ENCODE measurements at regions not wholly inside any gene's neighbourhood (a gene's known extent, or its start where the extent isn't known, plus 50 kb on each side); places are given as distances from the start of the nearest gene placed in this dataset.

DNA sequence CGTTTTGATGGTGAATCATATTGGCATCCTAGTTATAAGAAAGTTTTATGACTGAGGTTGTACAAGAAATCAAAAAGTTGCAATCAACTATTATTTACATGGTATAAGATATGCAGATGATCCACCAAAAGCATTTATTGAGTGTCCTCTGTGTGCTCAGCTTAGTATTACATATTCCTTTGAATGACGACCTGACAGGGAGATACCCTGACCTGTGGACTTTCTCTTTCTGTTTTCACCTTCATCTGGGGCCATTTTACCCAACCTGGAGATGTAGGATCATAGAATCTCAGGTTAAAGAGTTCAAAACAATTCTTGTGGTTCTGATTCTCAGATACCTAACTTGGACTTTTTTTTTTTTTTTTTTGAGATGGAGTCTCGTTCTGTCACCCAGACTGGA, 269.1 kb upstream of the SORCS1 start:
- no peak overlapping the region for H2BK15ac ChIP-seq (ENCODE audit: low read depth, low read length)
- intact Hi-C loops (cut with micrococcal nuclease) (no loop called here), dilution Hi-C loops (cut with HindIII; ENCODE audit: low sequenced_read_pairs, unreplicated experiment) (no loop called here), in situ Hi-C loops (cut with MboI; ENCODE audit: low sequenced_read_pairs) (no loop called here)
- POLR2A ChIA-PET (ENCODE audit: unreplicated experiment) = no interaction called here
- TF ChIP-seq MXI1 (IDR thresholded peaks at IDR 0.05; ENCODE audit: borderline replicate concordance, low read depth, low read length) = no peak
- no peak for TF ChIP-seq CHD1 (IDR thresholded peaks at IDR 0.05; ENCODE audit: low read depth, low read length)
- no peak for TF ChIP-seq MAZ (IDR thresholded peaks at IDR 0.05; ENCODE audit: borderline replicate concordance, low read depth, low read length)
- TF ChIP-seq RCOR1 (IDR thresholded peaks at IDR 0.05; ENCODE audit: insufficient replicate concordance, low read length) = no peak
- TF ChIP-seq RFX5 (IDR thresholded peaks at IDR 0.05; ENCODE audit: low read depth, low read length) = no peak
- no peak for TF ChIP-seq POLR2A (IDR thresholded peaks at IDR 0.05; ENCODE audit: low read depth, low read length)
- no peak for TF ChIP-seq FOS (IDR thresholded peaks at IDR 0.05; ENCODE audit: low read depth, low read length)
- TF ChIP-seq CTCF (conservative IDR thresholded peaks at IDR 0.05; ENCODE audit: low read depth, low read length) = no peak
- no peak for TF ChIP-seq BHLHE40 (IDR thresholded peaks at IDR 0.05; ENCODE audit: low read depth, low read length)
- no peak for TF ChIP-seq USF2 (IDR thresholded peaks at IDR 0.05; ENCODE audit: low read depth, low read length)
- no peak for TF ChIP-seq NFE2L2 (IDR thresholded peaks at IDR 0.05; ENCODE audit: low read depth, low read length)
- TF ChIP-seq CEBPB (IDR thresholded peaks at IDR 0.05; ENCODE audit: low read depth, low read length) = no peak
- TF ChIP-seq ELK1 (IDR thresholded peaks at IDR 0.05; ENCODE audit: borderline replicate concordance, low read depth, low read length) = no peak
- TF ChIP-seq SMC3 (IDR thresholded peaks at IDR 0.05; ENCODE audit: low read depth, low read length) = no peak
- TF ChIP-seq MAFK (IDR thresholded peaks at IDR 0.05; ENCODE audit: low read depth, low read length) = no peak
- no peak for TF ChIP-seq RAD21 (IDR thresholded peaks at IDR 0.05; ENCODE audit: low read length)
- DNase-seq = no peak
- H4K91ac ChIP-seq (ENCODE audit: insufficient read depth, low read depth, low read length) = no peak overlapping the region
- no peak overlapping the region for H2BK20ac ChIP-seq (ENCODE audit: low read depth, low read length)
- H3K14ac ChIP-seq (replicated peaks; ENCODE audit: low read depth, low read length) = no peak overlapping the region
- H2AK9ac ChIP-seq (replicated peaks; ENCODE audit: low read depth, low read length, poor library complexity) = no peak overlapping the region
- no peak overlapping the region for H3K23ac ChIP-seq (ENCODE audit: low read depth, low read length)
- no peaks in the 10 kb centered on the region for H3K27me3 ChIP-seq (ENCODE audit: control insufficient read depth, insufficient read depth, low read length)
- CTCF ChIA-PET = interaction anchor here (0.6 kb wide), 1 partner anchor 1587 kb away, joined by 3 read pairs; no protein-coding TSS in a partner anchor
- H3K9me3 ChIP-seq (ENCODE audit: control insufficient read depth, insufficient read depth, low read length) = peaks cover 4% of the 10 kb centered on the region
- H3K36me3 ChIP-seq (ENCODE audit: control insufficient read depth, insufficient read depth, low read length) = no peaks in the 10 kb centered on the region
- no peak overlapping the region for H2AFZ ChIP-seq (replicated peaks; ENCODE audit: low read length, poor library complexity)
- WGBS, 2 experiments (ENCODE audit: extremely low coverage in 2 of 2, insufficient read length in 1 of 2) = no CpG with 5 or more reads among the region's 3 CpGs
- BruUV-seq (replicated peaks) = no TSS peak
- no peak overlapping the region for H3K27ac ChIP-seq (ENCODE audit: insufficient read depth, low read length)
- no peak overlapping the region for H3K56ac ChIP-seq (ENCODE audit: extremely low read depth, insufficient read depth, low read length)
- no peak overlapping the region for H2AK5ac ChIP-seq (ENCODE audit: low read depth, low read length)
- H2BK120ac ChIP-seq (ENCODE audit: low read depth, low read length) = no peak overlapping the region
- no peak overlapping the region for H3K4ac ChIP-seq (ENCODE audit: low read depth, low read length)
- no peaks in the 10 kb centered on the region for H3K4me1 ChIP-seq (ENCODE audit: control insufficient read depth, insufficient read depth, low read length)
- H2BK5ac ChIP-seq (ENCODE audit: low read depth, low read length, poor library complexity, severe bottlenecking) = no peak overlapping the region
- H3K4me2 ChIP-seq (ENCODE audit: low read depth, low read length) = no peak overlapping the region
- no peaks in the 10 kb centered on the region for H4K20me1 ChIP-seq (ENCODE audit: insufficient read depth, low read length)
- no peak overlapping the region for H4K8ac ChIP-seq (ENCODE audit: low read depth in 2 of 2, low read length in 2 of 2)
- H3K9me1 ChIP-seq (ENCODE audit: insufficient read depth, low read length) = no peaks in the 10 kb centered on the region
- H3K4me3 ChIP-seq (ENCODE audit: insufficient read depth, low read depth, low read length) = no peak overlapping the region
- no peaks in the 10 kb centered on the region for H3K79me1 ChIP-seq (ENCODE audit: low read depth in 1 of 2, low read length in 2 of 2)
- ATAC-seq (ENCODE audit: low read depth) = no peak
- no peak overlapping the region for H3K9ac ChIP-seq (ENCODE audit: low read depth, low read length)
- H3K18ac ChIP-seq (ENCODE audit: low read depth, low read length) = no peak overlapping the region
- no peak overlapping the region for H4K5ac ChIP-seq (ENCODE audit: low read depth, low read length)

All from IMR-90 (cell line).